Choroid plexus epithelial cell (primary cell): ENCODE measurements at regions not wholly inside any gene's neighbourhood (a gene's known extent, or its start where the extent isn't known, plus 50 kb on each side); places are given as distances from the start of the nearest gene placed in this dataset.

ENCODE experiments used
- DNase-seq: peaks from one replicate; pipeline ENCODE4 v3.0.0-alpha.2; 2010; ENCODE audit warnings: low read depth
- H3K4me3 ChIP-seq: 2 replicates; pipeline ENCODE4 v1.5.1; 2011; ENCODE audit warnings: low read depth, mild to moderate bottlenecking, control low read depth, low read length, moderate library complexity
- TF ChIP-seq, protein P1 (sequence below): conservative IDR thresholded peaks from 2 replicates; pipeline ENCODE4 v1.5.1; 2011; ENCODE audit warnings: low read depth, mild to moderate bottlenecking, control low read depth, inconsistent platforms, low read length, moderate library complexity

DNA sequence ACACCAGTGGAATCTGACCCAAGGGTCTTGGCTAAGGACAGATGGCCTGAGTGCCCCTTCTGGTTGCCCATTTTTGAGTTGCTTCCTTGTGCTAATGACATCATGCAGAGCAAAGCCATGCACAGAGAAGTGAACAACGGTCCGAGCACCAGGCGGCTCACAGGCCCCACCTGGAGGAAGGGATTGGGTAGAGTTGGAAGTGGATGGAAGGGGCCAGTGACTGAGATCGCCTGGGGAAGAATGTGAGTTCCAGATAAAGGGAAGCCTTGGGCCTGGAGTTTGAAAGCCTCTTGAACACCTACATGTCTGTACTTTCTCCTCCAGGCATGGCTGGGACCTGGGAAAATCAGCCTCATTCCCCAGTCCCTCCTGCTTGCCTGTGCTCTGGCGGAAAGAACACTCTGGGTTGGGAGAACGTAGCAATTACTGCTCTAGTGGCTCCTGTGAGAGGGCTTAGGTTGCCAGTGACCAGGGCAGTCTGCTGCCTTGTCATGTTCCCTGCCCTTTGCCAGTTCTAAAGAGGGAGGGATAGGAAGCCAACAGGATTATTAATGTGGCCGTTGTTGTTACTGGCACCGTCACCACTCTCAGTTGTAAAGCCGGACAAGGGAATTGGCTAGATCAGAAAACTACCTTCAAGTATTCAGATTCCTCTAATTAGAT lies 62.5 kb upstream of the PTPN3 start:
- no peak overlapping the region for H3K4me3 ChIP-seq
- TF ChIP-seq, protein P1, sequence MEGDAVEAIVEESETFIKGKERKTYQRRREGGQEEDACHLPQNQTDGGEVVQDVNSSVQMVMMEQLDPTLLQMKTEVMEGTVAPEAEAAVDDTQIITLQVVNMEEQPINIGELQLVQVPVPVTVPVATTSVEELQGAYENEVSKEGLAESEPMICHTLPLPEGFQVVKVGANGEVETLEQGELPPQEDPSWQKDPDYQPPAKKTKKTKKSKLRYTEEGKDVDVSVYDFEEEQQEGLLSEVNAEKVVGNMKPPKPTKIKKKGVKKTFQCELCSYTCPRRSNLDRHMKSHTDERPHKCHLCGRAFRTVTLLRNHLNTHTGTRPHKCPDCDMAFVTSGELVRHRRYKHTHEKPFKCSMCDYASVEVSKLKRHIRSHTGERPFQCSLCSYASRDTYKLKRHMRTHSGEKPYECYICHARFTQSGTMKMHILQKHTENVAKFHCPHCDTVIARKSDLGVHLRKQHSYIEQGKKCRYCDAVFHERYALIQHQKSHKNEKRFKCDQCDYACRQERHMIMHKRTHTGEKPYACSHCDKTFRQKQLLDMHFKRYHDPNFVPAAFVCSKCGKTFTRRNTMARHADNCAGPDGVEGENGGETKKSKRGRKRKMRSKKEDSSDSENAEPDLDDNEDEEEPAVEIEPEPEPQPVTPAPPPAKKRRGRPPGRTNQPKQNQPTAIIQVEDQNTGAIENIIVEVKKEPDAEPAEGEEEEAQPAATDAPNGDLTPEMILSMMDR = no peak
- DNase-seq = no peak

DNA sequence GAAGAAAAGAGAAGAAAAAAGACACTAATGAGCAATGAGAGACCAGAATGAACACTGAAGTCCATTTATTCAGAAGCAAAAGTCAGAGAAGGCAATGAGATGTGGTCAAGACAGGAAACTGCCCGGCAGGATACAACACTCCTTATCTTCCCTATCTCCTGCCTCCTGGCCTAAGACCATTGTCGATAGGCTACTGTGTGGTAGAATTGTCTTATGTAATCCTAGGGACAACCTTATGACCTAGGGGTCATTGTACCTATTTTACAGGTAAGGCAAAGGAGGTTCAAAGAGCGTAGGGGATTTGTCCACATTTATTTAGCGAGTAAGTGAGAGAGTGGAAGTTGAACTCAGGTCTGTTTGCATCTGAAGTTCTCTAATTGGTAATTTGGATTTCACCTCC lies 63.0 kb upstream of the PTPN3 start:
- TF ChIP-seq, protein P1 = no peak
- H3K4me3 ChIP-seq = no peak overlapping the region
- no peak for DNase-seq

DNA sequence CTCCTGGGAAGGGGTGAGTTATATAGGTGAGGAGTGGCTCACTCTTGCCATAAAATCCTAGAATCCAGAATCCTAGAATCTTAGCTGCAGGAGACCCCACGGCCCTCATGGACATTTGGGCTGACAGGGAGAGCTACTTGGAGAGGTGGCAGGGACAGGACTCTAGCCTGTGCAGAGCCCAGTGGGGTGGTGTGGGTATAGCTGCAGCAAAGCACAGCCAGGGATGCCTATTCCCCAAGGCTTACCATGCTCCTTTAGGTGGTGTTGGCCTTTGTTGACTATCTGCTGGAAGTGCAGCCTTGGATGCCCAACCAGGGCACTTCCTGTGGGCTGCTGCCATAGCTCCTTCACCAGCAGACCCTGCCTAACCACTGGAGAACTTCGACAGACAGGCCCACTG lies 70.0 kb upstream of the PTPN3 start:
- H3K4me3 ChIP-seq = no peak overlapping the region
- DNase-seq = no peak
- TF ChIP-seq, protein P1 = no peak

DNA sequence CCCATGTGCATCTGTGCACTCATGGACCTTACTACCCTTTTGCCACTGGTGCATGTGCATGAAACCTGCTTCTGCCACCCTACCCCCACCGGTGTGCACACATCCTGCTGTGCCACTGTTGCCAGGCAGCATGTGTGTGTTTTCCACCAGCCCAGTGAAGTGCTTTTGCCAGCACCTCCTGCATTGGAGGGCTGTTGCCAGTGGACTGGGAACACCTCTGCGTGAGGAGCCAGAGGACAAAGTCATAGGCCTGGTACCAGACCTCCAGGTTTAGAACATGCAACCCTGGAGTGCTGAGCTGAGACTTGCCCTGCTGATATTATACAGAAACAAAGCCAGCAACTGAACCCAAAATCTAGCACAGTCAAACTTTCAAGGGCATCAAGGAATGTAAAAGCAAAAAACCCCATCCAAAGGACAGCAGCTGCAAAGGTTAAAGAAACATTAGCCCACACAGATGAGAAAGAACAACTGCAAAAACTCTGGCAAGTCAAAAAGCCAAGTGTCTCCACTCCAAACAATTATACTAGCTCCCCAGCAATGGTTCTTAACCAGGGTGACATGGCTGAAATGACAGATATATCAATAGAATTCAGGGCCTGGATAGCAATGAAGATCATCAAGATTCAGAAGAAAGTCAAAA lies 70.6 kb upstream of the PTPN3 start:
- H3K4me3 ChIP-seq = no peak overlapping the region
- DNase-seq = no peak
- TF ChIP-seq, protein P1 = no peak

DNA sequence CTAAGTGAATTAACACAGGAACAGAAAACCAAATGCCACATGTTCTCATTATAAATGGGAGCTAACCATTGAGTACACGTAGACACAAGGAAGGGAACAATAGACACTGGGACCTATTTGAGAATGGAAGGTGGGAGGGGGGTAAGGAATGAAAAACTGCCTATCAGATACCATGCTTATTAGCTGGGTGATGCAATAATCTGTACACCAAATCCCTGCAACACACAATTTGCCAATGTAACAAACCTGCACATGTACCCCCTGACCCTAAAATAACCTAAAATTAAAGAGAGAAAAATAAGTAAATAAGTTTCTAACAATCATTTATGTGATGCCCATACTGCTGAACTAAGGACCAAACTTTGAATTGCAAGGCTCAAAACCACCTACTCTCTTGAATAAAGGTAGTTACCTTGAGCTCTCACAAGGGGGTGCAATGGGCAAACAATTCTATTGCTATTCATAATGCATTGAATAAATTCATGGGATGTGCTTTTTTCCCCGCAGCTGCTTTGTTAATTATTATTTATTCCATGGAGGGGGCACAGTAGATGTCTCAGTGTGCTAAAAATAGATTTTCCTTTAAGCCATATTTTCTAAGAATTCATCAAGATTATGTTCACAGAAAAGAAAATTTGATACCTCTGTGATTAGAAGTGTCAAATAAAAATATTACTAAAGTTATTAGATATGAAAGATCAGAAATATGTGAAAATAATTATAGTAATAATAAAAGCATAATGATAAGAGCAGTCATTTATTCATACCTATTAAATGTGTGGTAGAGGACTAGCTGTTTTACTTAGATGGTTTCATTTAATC lies 76.2 kb upstream of the PTPN3 start:
- TF ChIP-seq, protein P1 = peak; percentile 77
- no peak overlapping the region for H3K4me3 ChIP-seq
- peak; percentile 83 for DNase-seq

DNA sequence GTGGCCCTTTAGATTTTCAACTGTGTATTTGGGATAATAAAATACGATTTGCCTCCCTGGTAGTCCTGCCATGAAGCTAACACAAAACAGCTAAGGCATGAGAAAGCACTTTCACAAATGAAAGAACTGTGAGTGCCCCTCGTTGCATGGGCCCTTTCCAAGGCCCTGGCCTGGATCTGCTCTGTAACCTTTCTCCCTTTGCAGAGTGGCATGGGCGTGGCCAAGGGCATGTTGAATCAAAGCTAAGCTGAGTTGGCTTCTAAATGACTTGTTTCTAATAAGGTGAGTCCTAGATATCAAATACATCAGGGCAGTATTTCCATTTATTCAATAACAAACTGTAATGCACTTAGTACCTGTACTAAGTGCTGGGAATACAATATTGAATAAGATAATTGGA lies 78.7 kb upstream of the PTPN3 start:
- no peak overlapping the region for H3K4me3 ChIP-seq
- TF ChIP-seq, protein P1 = no peak
- no peak for DNase-seq
